Testis (tissue), 2 donors: ENCODE measurements at regions not wholly inside any gene's neighbourhood (a gene's known extent, or its start where the extent isn't known, plus 50 kb on each side); places are given as distances from the start of the nearest gene placed in this dataset.

Experiments
- DNase-seq: peaks from one replicate; pipeline ENCODE4 v3.0.0-alpha.2; 2019
- H3K27ac ChIP-seq, 2 donors: fragments of 200-600 bp; sonication (generic); one replicate each; pipeline ENCODE4 v1.5.1; 2019
- H3K27me3 ChIP-seq: fragments of 200-600 bp; sonication (generic); one replicate; pipeline ENCODE4 v1.5.1; 2019
- H3K36me3 ChIP-seq: fragments of 200-600 bp; sonication (generic); one replicate; pipeline ENCODE4 v1.5.1; 2017; ENCODE audit warnings: low read depth; ENCODE audit errors: missing control alignments
- H3K4me1 ChIP-seq: fragments of 200-600 bp; sonication (generic); one replicate; pipeline ENCODE4 v1.5.1; 2019
- H3K4me3 ChIP-seq, 2 donors: fragments of 200-600 bp; sonication (generic); one replicate each; pipeline ENCODE4 v1.5.1; 2017 to 2019
- H3K9me3 ChIP-seq: fragments of 200-600 bp; sonication (generic); one replicate; pipeline ENCODE4 v1.5.1; 2017
- CTCF ChIP-seq, 3 experiments: fragments of 450-650 bp in 2 of 3; fragments of 200-600 bp in 1 of 3; sonication (generic) in 1 of 3; IDR thresholded peaks; one replicate each; pipeline ENCODE4 v1.5.1; 2016 to 2019; ENCODE audit warnings: antibody characterized with exemption in 3 of 3, mild to moderate bottlenecking in 2 of 3, moderate library complexity in 1 of 3
- POLR2A ChIP-seq: fragments of 450-650 bp; IDR thresholded peaks from one replicate; pipeline ENCODE4 v1.6.1; 2017; ENCODE audit warnings: antibody characterized with exemption, mild to moderate bottlenecking, moderate library complexity
- WGBS, 2 donors: methylation state at CpG; one replicate each; pipeline ENCODE4 v1.1.5; 2018; 5-methylcytosine and 5-hydroxymethylcytosine counted together
- intact Hi-C: fragments of 100-400 bp; cut with DNase I; formaldehyde crosslinking; loops from one replicate; pipeline ENCODE4 v1.15.1; 2023; ENCODE audit warnings: low total_unique reads
- small RNA-seq, 2 donors: library from RNA; depleted of rRNA; stranded (forward); fragments of <200 nt; gene quantifications; one replicate each; pipeline ENCODE3, GENCODE V24; 2016

GRCh38 chr18:54530285-54530684, 60.8 kb upstream of the DYNAP start:
- H3K36me3 ChIP-seq: no peaks in the 10 kb centered on the region
- H3K4me3 ChIP-seq: no peak overlapping the region
- H3K9me3 ChIP-seq: no peaks in the 10 kb centered on the region
- TF ChIP-seq CTCF (IDR thresholded peaks at IDR 0.05) (no peak), POLR2A (no peak)
- no peak for DNase-seq
- no peak overlapping the region for H3K27ac ChIP-seq
- H3K27me3 ChIP-seq: no peaks in the 10 kb centered on the region
- WGBS, 2 donors: 69 to 76% methylated on average over 2 of the region's 2 CpGs
- intact Hi-C loops: no loop called here
- H3K4me1 ChIP-seq: no peaks in the 10 kb centered on the region

- no peak overlapping the region for H3K27ac ChIP-seq
- no peaks in the 10 kb centered on the region for H3K9me3 ChIP-seq
- no peak for DNase-seq
- H3K4me3 ChIP-seq: no peak overlapping the region
- no peaks in the 10 kb centered on the region for H3K27me3 ChIP-seq
- H3K36me3 ChIP-seq: no peaks in the 10 kb centered on the region
- intact Hi-C loops: no loop called here
- 34 to 50% methylated on average over 4 of the region's 4 CpGs for WGBS, 2 donors
- TF ChIP-seq POLR2A (no peak), CTCF (IDR thresholded peaks at IDR 0.05) (no peak)
- H3K4me1 ChIP-seq: no peaks in the 10 kb centered on the region
Observed at GRCh38 chr18:54531402-54532065, 59.5 kb upstream of the DYNAP start.

GRCh38 chr18:54532222-54532621, 58.8 kb upstream of the DYNAP start:
- no peak for TF ChIP-seq CTCF (IDR thresholded peaks at IDR 0.05)
- no peak for TF ChIP-seq POLR2A
- Histone ChIP-seq H3K4me3 (no peak overlapping the region), H3K27ac (no peak overlapping the region), H3K36me3 (no peaks in the 10 kb centered on the region), H3K27me3 (no peaks in the 10 kb centered on the region), H3K4me1 (no peaks in the 10 kb centered on the region), H3K9me3 (no peaks in the 10 kb centered on the region)
- DNase-seq: no peak
- intact Hi-C loops: no loop called here

GRCh38 chr18:54532962-54533361, 58.1 kb upstream of the DYNAP start:
- no peaks in the 10 kb centered on the region for H3K36me3 ChIP-seq

More at GRCh38 chr18:54532962-54533361, 58.1 kb upstream of the DYNAP start:
- intact Hi-C loops: no loop called here
- H3K27ac ChIP-seq: no peak overlapping the region
- no peaks in the 10 kb centered on the region for H3K27me3 ChIP-seq
- H3K4me3 ChIP-seq: no peak overlapping the region
- H3K9me3 ChIP-seq: no peaks in the 10 kb centered on the region
- TF ChIP-seq CTCF (IDR thresholded peaks at IDR 0.05) (no peak), POLR2A (no peak)
- H3K4me1 ChIP-seq: no peaks in the 10 kb centered on the region
- no peak for DNase-seq
- 50 to 67% methylated on average over 1 of the region's 1 CpG for WGBS, 2 donors

Small RNA genes lying in the stretch of these regions (small RNA-seq; reads per million reads assigned to genes)
- 0 reads per million in 2 donors for gene AC090897.1
